GM12878 (cell line): ENCODE measurements at regions not wholly inside any gene's neighbourhood (a gene's known extent, or its start where the extent isn't known, plus 50 kb on each side); places are given as distances from the start of the nearest gene placed in this dataset.

Experiments used
- CTCF ChIP-seq, 3 experiments: IDR thresholded peaks in 2 of 3; conservative IDR thresholded peaks in 1 of 3; 2 replicates each; pipeline ENCODE4 v1.5.1; 2011; ENCODE audit warnings: low read depth in 3 of 3, low read length in 3 of 3, mild to moderate bottlenecking in 3 of 3, control low read depth in 2 of 3, moderate library complexity in 2 of 3, inconsistent platforms in 1 of 3, mixed read lengths in 1 of 3; ENCODE audit not compliant: control insufficient read depth in 2 of 3, insufficient read depth in 1 of 3; ENCODE audit errors: extremely low read depth in 1 of 3
- EZH2 ChIP-seq: IDR thresholded peaks from 2 replicates; pipeline ENCODE4 v1.6.1; 2012; ENCODE audit warnings: low read depth, mild to moderate bottlenecking, control low read depth, inconsistent platforms, low read length, borderline replicate concordance; ENCODE audit not compliant: control insufficient read depth
- FOS ChIP-seq: IDR thresholded peaks from 3 replicates; pipeline ENCODE4 v1.6.1; 2011; ENCODE audit warnings: borderline replicate concordance; ENCODE audit not compliant: insufficient read length; ENCODE audit errors: extremely low read depth
- MAX ChIP-seq: IDR thresholded peaks from 2 replicates; pipeline ENCODE4 v1.6.1; 2012; ENCODE audit warnings: low read depth, low read length, improper control_type of control experiment
- NRF1 ChIP-seq: conservative IDR thresholded peaks from 2 replicates; pipeline ENCODE4 v1.6.1; 2011; ENCODE audit warnings: mild to moderate bottlenecking, low read depth, low read length, improper control_type of control experiment
- POLR2AphosphoS5 ChIP-seq: IDR thresholded peaks from 2 replicates; pipeline ENCODE4 v1.6.1; 2011; ENCODE audit warnings: mild to moderate bottlenecking, low read length, inconsistent platforms
- RFX5 ChIP-seq: IDR thresholded peaks from 2 replicates; pipeline ENCODE4 v1.6.1; 2011; ENCODE audit warnings: low read depth, low read length, improper control_type of control experiment
- SMC3 ChIP-seq: IDR thresholded peaks from 2 replicates; pipeline ENCODE4 v1.6.1; 2011; ENCODE audit warnings: low read length, improper control_type of control experiment, borderline replicate concordance
- SUPT20H ChIP-seq: IDR thresholded peaks from 2 replicates; pipeline ENCODE4 v1.6.1; 2011; ENCODE audit warnings: low read depth, mild to moderate bottlenecking, low read length, moderate library complexity, borderline replicate concordance; ENCODE audit not compliant: control insufficient read depth
- ZNF274 ChIP-seq: IDR thresholded peaks from one replicate; pipeline ENCODE4 v1.8.0; 2011; ENCODE audit not compliant: insufficient read length, insufficient read depth

GRCh38 chr6:155544677-155545076 is 89.0 kb upstream of the NOX3 start:
- TF ChIP-seq SMC3 (no peak), RFX5 (no peak), EZH2 (no peak), ZNF274 (no peak), POLR2AphosphoS5 (no peak), SUPT20H (no peak), FOS (no peak), CTCF (IDR thresholded peaks at IDR 0.05 in 2 of 3, conservative IDR thresholded peaks at IDR 0.05 in 1 of 3; ENCODE audit: control insufficient read depth in 2 of 3, extremely low read depth in 1 of 3, insufficient read depth in 1 of 3, low read depth in 3 of 3, low read length in 3 of 3) (no peak), NRF1 (no peak), MAX (no peak)
